Progenitor cell of endocrine pancreas (in vitro differentiated cells): ENCODE measurements at regions not wholly inside any gene's neighbourhood (a gene's known extent, or its start where the extent isn't known, plus 50 kb on each side); places are given as distances from the start of the nearest gene placed in this dataset.
"Not testable (repeated sequence)": the region's sequence is repeated elsewhere in the genome, so short reads cannot be mapped to it uniquely, and the experiment has no call there.

ENCODE experiments used
- DNase-seq: peaks from one replicate; pipeline ENCODE4 v3.0.0; 2021; ENCODE audit warnings: low spot score; ENCODE audit not compliant: unreplicated experiment
- H3K27ac Mint-ChIP-seq: 2 replicates; pipeline ENCODE4 v1.8.0; 2021; ENCODE audit warnings: mild to moderate bottlenecking, moderate library complexity, mixed read lengths
- H3K27me3 Mint-ChIP-seq: 2 replicates; pipeline ENCODE4 v1.8.0; 2021; ENCODE audit warnings: mixed read lengths
- H3K36me3 Mint-ChIP-seq: 2 replicates; pipeline ENCODE4 v1.8.0; 2022; ENCODE audit warnings: mixed read lengths; ENCODE audit not compliant: insufficient read depth
- H3K4me1 Mint-ChIP-seq: 2 replicates; pipeline ENCODE4 v1.8.0; 2021; ENCODE audit warnings: low read depth, mixed read lengths
- H3K4me3 Mint-ChIP-seq: 2 replicates; pipeline ENCODE4 v1.8.0; 2021; ENCODE audit warnings: low read depth, mild to moderate bottlenecking, moderate library complexity, mixed read lengths
- H3K9me3 Mint-ChIP-seq: 2 replicates; pipeline ENCODE4 v1.8.0; 2021; ENCODE audit warnings: low read depth, mixed read lengths
- TF ChIP-seq, protein P1 (sequence below): fragments of 200-600 bp; sonication (generic); IDR thresholded peaks from one replicate; pipeline ENCODE4 v1.5.0; 2021; ENCODE audit warnings: antibody characterized with exemption, mild to moderate bottlenecking; ENCODE audit not compliant: unreplicated experiment

DNA sequence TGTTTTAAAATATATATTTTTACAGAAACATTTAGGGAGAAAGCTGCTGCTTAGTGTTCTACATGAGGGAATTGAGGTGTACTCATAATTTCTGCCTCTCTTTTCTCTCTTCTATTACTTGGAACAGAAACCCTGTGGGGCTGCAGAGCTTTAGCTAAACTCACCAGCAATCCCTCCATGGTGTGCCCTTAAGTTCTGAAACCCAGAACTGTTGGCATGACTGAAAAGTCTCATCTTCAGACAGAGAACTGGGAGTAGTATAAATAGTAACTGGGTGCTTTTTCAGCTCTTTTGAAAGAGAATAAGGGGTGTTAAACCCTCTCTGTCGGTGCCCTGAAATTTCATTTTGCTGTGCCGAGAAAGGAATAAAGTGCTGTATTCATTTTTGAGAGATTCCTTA lies 294.9 kb upstream of the BOD1L1 start:
- TF ChIP-seq, protein P1, sequence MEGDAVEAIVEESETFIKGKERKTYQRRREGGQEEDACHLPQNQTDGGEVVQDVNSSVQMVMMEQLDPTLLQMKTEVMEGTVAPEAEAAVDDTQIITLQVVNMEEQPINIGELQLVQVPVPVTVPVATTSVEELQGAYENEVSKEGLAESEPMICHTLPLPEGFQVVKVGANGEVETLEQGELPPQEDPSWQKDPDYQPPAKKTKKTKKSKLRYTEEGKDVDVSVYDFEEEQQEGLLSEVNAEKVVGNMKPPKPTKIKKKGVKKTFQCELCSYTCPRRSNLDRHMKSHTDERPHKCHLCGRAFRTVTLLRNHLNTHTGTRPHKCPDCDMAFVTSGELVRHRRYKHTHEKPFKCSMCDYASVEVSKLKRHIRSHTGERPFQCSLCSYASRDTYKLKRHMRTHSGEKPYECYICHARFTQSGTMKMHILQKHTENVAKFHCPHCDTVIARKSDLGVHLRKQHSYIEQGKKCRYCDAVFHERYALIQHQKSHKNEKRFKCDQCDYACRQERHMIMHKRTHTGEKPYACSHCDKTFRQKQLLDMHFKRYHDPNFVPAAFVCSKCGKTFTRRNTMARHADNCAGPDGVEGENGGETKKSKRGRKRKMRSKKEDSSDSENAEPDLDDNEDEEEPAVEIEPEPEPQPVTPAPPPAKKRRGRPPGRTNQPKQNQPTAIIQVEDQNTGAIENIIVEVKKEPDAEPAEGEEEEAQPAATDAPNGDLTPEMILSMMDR = no peak
- no peak overlapping the region for H3K27ac Mint-ChIP-seq
- H3K4me3 Mint-ChIP-seq = no peak overlapping the region
- H3K4me1 Mint-ChIP-seq = peaks cover 2% of the 10 kb centered on the region
- H3K36me3 Mint-ChIP-seq = no peaks in the 10 kb centered on the region
- H3K9me3 Mint-ChIP-seq = peaks cover 3% of the 10 kb centered on the region
- DNase-seq = no peak
- H3K27me3 Mint-ChIP-seq = peaks cover 2% of the 10 kb centered on the region

DNA sequence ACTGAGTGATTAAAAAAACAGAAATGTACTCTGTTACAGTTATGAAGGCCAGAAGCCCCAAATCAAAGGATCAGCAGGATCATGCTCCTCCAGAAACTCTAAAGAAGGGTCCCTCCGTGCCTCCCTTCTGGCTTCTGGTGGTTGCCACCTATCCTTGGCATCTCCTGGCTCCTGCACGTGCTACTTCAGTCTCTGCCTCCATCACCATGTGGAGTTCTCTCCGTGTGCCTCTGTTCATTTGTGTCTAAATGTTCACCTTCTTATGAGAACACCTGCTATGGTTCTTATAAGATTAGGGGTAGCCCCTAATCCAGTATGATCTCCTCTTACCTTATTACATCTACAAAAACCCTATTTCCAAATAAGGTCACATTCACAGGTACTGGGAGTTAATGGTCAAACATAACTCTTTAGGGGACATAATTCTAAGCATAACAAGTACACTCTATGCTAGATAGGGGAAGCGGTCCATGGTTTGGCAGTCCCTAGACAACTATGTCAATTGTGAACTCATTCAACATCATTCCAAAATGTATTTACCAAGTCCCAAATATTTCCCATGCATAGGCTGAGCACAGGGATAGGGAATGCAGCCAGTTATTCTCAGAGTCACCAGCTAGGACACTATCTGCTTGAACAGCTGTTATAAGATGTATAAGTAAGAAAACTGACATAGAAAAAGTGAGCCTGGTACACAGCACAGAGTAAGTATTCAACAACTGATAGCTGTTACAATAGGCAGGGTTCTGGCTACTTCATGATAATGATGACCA lies 295.5 kb upstream of the BOD1L1 start:
- Mint-ChIP-seq H3K36me3 (no peaks in the 10 kb centered on the region), H3K27ac (no peak overlapping the region), H3K9me3 (peaks cover 3% of the 10 kb centered on the region), H3K4me1 (peaks cover 2% of the 10 kb centered on the region), H3K4me3 (no peak overlapping the region), H3K27me3 (peaks cover 2% of the 10 kb centered on the region)
- TF ChIP-seq, protein P1 = no peak
- no peak for DNase-seq

DNA sequence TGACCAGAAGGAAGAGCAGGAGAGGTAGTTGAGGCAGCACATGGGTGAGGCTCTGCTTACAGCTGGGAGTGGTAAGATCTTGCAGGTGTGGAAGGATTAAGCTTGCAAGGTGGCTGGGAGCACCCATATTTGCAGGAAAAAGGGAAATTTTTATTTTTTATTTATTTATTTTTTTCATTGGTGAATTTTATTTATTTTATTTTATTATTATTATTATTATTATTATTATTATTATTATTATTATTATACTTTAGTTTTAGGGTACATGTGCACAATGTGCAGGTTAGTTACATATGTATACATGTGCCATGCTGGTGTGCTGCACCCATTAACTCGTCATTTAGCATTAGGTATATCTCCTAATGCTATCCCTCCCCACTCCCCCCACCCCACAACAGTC lies 297.4 kb upstream of the BOD1L1 start:
- not testable (repeated sequence) for H3K27ac Mint-ChIP-seq, DNase-seq, H3K27me3 Mint-ChIP-seq, H3K4me1 Mint-ChIP-seq, H3K36me3 Mint-ChIP-seq, H3K9me3 Mint-ChIP-seq, H3K4me3 Mint-ChIP-seq

DNA sequence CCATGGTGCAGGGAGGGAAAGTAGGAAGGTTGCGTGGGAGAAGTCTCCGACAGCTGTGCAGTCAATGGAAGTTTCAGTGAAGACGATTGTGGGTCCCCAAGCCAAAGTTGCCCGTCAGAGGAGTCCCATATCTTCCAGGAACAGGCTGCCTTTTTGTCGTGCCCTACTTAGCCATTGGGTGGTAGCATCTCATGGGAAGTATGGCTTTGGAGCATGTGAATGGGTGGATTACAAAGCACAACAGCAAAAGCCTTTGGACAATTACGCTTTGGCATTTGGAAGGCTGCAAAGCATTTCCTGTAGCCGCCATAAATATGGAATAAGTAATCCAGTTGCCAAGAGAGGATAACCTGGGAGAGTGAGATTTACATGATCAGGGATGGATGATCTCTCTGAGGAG lies 300.7 kb upstream of the BOD1L1 start:
- Mint-ChIP-seq H3K4me1 (no peaks in the 10 kb centered on the region), H3K9me3 (peaks cover 3% of the 10 kb centered on the region), H3K27me3 (peaks cover 2% of the 10 kb centered on the region), H3K4me3 (no peak overlapping the region), H3K36me3 (no peaks in the 10 kb centered on the region), H3K27ac (no peak overlapping the region)
- TF ChIP-seq, protein P1 = no peak
- no peak for DNase-seq

DNA sequence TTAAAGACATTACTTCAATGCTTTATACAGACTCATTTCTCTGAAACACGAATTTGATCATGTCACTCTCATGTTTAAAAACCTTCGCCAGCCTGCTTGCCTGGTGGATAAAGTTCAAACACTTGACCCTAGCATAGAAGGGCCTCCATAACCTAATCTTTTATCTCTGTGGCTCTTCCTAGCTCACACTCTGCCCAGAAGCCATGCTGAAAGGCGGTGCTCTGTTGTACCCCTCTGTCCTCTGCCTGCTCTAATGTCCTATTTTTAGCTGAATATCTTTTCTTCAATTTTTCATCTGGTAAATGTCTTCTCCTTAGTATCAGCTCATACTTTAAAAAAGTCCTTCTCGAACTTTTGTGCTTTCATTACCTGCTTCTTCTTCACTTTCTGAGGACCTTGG lies 302.6 kb upstream of the BOD1L1 start:
- Mint-ChIP-seq H3K4me1 (no peaks in the 10 kb centered on the region), H3K36me3 (no peaks in the 10 kb centered on the region), H3K9me3 (no peaks in the 10 kb centered on the region), H3K27me3 (no peaks in the 10 kb centered on the region), H3K4me3 (no peak overlapping the region), H3K27ac (no peak overlapping the region)
- TF ChIP-seq, protein P1 = no peak
- no peak for DNase-seq

DNA sequence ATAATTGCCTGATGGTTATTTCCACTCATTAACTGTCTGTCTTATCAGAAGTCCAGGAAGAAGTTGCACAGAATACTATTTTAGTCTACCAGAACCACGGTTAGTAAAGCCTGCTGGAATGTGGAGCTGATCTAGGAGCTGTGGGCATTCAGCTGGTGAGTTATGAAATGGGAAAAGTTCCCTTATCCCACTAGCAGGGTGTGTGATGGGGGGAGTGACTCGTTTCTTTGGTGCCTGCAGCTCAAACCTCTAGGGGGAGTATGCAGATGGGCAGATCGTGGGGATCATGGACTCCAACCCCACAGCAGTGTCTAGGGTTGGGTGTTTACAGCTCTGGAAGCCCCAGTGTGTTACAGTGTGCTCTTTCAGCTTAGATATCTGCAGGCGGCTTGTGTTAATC lies 305.7 kb upstream of the BOD1L1 start:
- H3K27ac Mint-ChIP-seq = no peak overlapping the region
- TF ChIP-seq, protein P1 = no peak
- no peak overlapping the region for H3K4me3 Mint-ChIP-seq
- H3K4me1 Mint-ChIP-seq = no peaks in the 10 kb centered on the region
- no peak for DNase-seq
- H3K36me3 Mint-ChIP-seq = no peaks in the 10 kb centered on the region
- H3K27me3 Mint-ChIP-seq = no peaks in the 10 kb centered on the region
- H3K9me3 Mint-ChIP-seq = no peaks in the 10 kb centered on the region
